A673 (cell line): ENCODE measurements at regions not wholly inside any gene's neighbourhood (a gene's known extent, or its start where the extent isn't known, plus 50 kb on each side); places are given as distances from the start of the nearest gene placed in this dataset.

Experiments used
- BruUV-seq: library from RNA; stranded (reverse); fragments of 400-500 nt; replicated peaks from 2 replicates; lab custom pipeline; 2021; lab: Mats Ljungman, UMichigan
- CTCF ChIA-PET: fragments of 300-600 bp; sonication (Branson Sonifier 250); formaldehyde crosslinking; loops from one replicate; lab custom pipeline; 2022; ENCODE audit warnings: antibody characterized with exemption; lab: Charles Lee
- POLR2A ChIA-PET: fragments of 300-600 bp; sonication (Branson Sonifier 250); formaldehyde crosslinking; loops from one replicate; lab custom pipeline; 2022; ENCODE audit warnings: antibody characterized with exemption; ENCODE audit not compliant: low non-redundant PET; lab: Charles Lee
- DNase-seq: peaks from one replicate; pipeline ENCODE4 v3.0.0-alpha.2; 2015; ENCODE audit warnings: low spot score
- H3K27ac ChIP-seq: fragments of 200-600 bp; sonication (generic); 2 replicates; pipeline ENCODE4 v1.5.1; 2016; ENCODE audit warnings: mixed run types, low read depth, mild to moderate bottlenecking, mixed read lengths, antibody characterized with exemption, low read length; ENCODE audit not compliant: poor library complexity, severe bottlenecking
- H3K27me3 ChIP-seq: fragments of 200-600 bp; sonication (generic); replicated peaks from 2 replicates; pipeline ENCODE4 v1.6.1; 2017; ENCODE audit warnings: mixed run types, low read depth, mild to moderate bottlenecking, mixed read lengths, antibody characterized with exemption, low read length; ENCODE audit not compliant: insufficient read depth, poor library complexity
- H3K36me3 ChIP-seq: fragments of 200-600 bp; sonication (generic); 2 replicates; pipeline ENCODE4 v1.6.1; 2016; ENCODE audit warnings: mixed run types, mild to moderate bottlenecking, mixed read lengths, antibody characterized with exemption, low read length; ENCODE audit not compliant: insufficient read depth, poor library complexity, severe bottlenecking
- H3K4me1 ChIP-seq: fragments of 200-600 bp; sonication (generic); 2 replicates; pipeline ENCODE4 v1.6.1; 2017; ENCODE audit warnings: mixed run types, mild to moderate bottlenecking, mixed read lengths, antibody characterized with exemption, low read length; ENCODE audit not compliant: insufficient read depth, poor library complexity, severe bottlenecking
- H3K4me3 ChIP-seq: fragments of 200-600 bp; sonication (generic); 2 replicates; pipeline ENCODE4 v1.5.1; 2016; ENCODE audit warnings: low read depth, mixed run types, mild to moderate bottlenecking, mixed read lengths, low read length; ENCODE audit not compliant: poor library complexity, severe bottlenecking
- H3K9me3 ChIP-seq: fragments of 200-600 bp; sonication (generic); 2 replicates; pipeline ENCODE4 v1.6.1; 2016; ENCODE audit warnings: mixed run types, low read depth, mild to moderate bottlenecking, mixed read lengths, antibody characterized with exemption, low read length; ENCODE audit not compliant: poor library complexity, severe bottlenecking
- CTCF ChIP-seq: fragments of 300-800, 200-600 bp; sonication (generic); conservative IDR thresholded peaks from 2 replicates; pipeline ENCODE4 v1.5.1; 2017; ENCODE audit warnings: low read depth, mild to moderate bottlenecking, antibody characterized with exemption, low read length, moderate library complexity, mixed read lengths
- EZH2 ChIP-seq: fragments of 200-600 bp; sonication (generic); IDR thresholded peaks from 2 replicates; pipeline ENCODE4 v1.6.1; 2017; ENCODE audit warnings: borderline replicate concordance, low read depth, mild to moderate bottlenecking, mixed read lengths, antibody characterized with exemption, low read length; ENCODE audit not compliant: poor library complexity, severe bottlenecking
- intact Hi-C: fragments of 100-400 bp; cut with micrococcal nuclease; formaldehyde crosslinking; loops from one replicate; pipeline ENCODE4 v1.10.0; 2022; ENCODE audit not compliant: unreplicated experiment

- DNase-seq, result no peak
- Histone ChIP-seq H3K9me3 (no peaks in the 10 kb centered on the region), H3K36me3 (no peaks in the 10 kb centered on the region), H3K27ac (no peak overlapping the region), H3K27me3 (peaks cover 18% of the 10 kb centered on the region), H3K4me3 (no peak overlapping the region), H3K4me1 (no peaks in the 10 kb centered on the region)
- intact Hi-C loops, result no loop called here
- BruUV-seq, result no TSS peak
- ChIA-PET POLR2A (no interaction called here), CTCF (no interaction called here)
- TF ChIP-seq CTCF (no peak), EZH2 (no peak)
Measured at GRCh38 chr2:204415406-204416181, 129.7 kb upstream of the PARD3B start.

- no TSS peak for BruUV-seq
- Histone ChIP-seq H3K36me3 (no peaks in the 10 kb centered on the region), H3K27ac (no peak overlapping the region), H3K4me3 (no peak overlapping the region), H3K9me3 (no peaks in the 10 kb centered on the region), H3K27me3 (peaks cover 18% of the 10 kb centered on the region), H3K4me1 (no peaks in the 10 kb centered on the region)
- CTCF ChIA-PET, result no interaction called here
- POLR2A ChIA-PET, result no interaction called here
- TF ChIP-seq EZH2, result no peak
- TF ChIP-seq CTCF, result no peak
- intact Hi-C loops, result no loop called here
- no peak for DNase-seq
Measured at GRCh38 chr2:204416236-204416635, 129.0 kb upstream of the PARD3B start.

GRCh38 chr2:204425821-204426220 lies 119.5 kb upstream of the PARD3B start:
- ChIA-PET CTCF (interaction anchor here (0.6 kb wide), 1 partner anchor 9 kb away, joined by 3 read pairs; no protein-coding TSS in a partner anchor), POLR2A (no interaction called here)
- Histone ChIP-seq H3K4me3 (no peak overlapping the region), H3K27me3 (no peaks in the 10 kb centered on the region), H3K27ac (no peak overlapping the region), H3K36me3 (no peaks in the 10 kb centered on the region), H3K4me1 (no peaks in the 10 kb centered on the region), H3K9me3 (no peaks in the 10 kb centered on the region)
- TF ChIP-seq CTCF (no peak), EZH2 (no peak)
- no TSS peak for BruUV-seq
- no peak for DNase-seq
- intact Hi-C loops, result no loop called here
